IPS-20b (cell line): ENCODE measurements at regions not wholly inside any gene's neighbourhood (a gene's known extent, or its start where the extent isn't known, plus 50 kb on each side); places are given as distances from the start of the nearest gene placed in this dataset.

Experiments
- H3K27ac ChIP-seq: one replicate; pipeline ENCODE4 v1.5.1; 2013; ENCODE audit warnings: low read length
- H3K27me3 ChIP-seq: 2 replicates; pipeline ENCODE4 v1.6.1; 2013; ENCODE audit warnings: mild to moderate bottlenecking, low read length, inconsistent platforms; ENCODE audit not compliant: insufficient read depth
- H3K36me3 ChIP-seq: 2 replicates; pipeline ENCODE4 v1.6.1; 2013; ENCODE audit warnings: low read depth, mild to moderate bottlenecking, inconsistent platforms, low read length, moderate library complexity; ENCODE audit not compliant: insufficient read depth
- H3K4me1 ChIP-seq: 2 replicates; pipeline ENCODE4 v1.6.1; 2013; ENCODE audit warnings: mild to moderate bottlenecking, control low read depth, inconsistent platforms, low read length, moderate library complexity; ENCODE audit not compliant: insufficient read depth
- H3K4me3 ChIP-seq: 2 replicates; pipeline ENCODE4 v1.5.1; 2013; ENCODE audit warnings: mild to moderate bottlenecking, low read length, inconsistent platforms
- H3K9ac ChIP-seq: 2 replicates; pipeline ENCODE4 v1.6.1; 2013; ENCODE audit warnings: low read depth, mild to moderate bottlenecking, inconsistent platforms, low read length, moderate library complexity
- H3K9me3 ChIP-seq: 2 replicates; pipeline ENCODE4 v1.6.1; 2013; ENCODE audit warnings: mild to moderate bottlenecking, low read depth, low read length, inconsistent platforms; ENCODE audit not compliant: insufficient read depth

GRCh38 chr15:53395871-53396270, 363.6 kb downstream of the WDR72 start:
- H3K4me1 ChIP-seq = no peaks in the 10 kb centered on the region
- no peak overlapping the region for H3K9ac ChIP-seq
- H3K9me3 ChIP-seq = no peaks in the 10 kb centered on the region
- H3K4me3 ChIP-seq = no peak overlapping the region
- no peaks in the 10 kb centered on the region for H3K27me3 ChIP-seq
- H3K27ac ChIP-seq = no peak overlapping the region
- no peaks in the 10 kb centered on the region for H3K36me3 ChIP-seq

GRCh38 chr15:53390549-53390948, 368.9 kb downstream of the WDR72 start:
- H3K27me3 ChIP-seq = no peaks in the 10 kb centered on the region

DNA sequence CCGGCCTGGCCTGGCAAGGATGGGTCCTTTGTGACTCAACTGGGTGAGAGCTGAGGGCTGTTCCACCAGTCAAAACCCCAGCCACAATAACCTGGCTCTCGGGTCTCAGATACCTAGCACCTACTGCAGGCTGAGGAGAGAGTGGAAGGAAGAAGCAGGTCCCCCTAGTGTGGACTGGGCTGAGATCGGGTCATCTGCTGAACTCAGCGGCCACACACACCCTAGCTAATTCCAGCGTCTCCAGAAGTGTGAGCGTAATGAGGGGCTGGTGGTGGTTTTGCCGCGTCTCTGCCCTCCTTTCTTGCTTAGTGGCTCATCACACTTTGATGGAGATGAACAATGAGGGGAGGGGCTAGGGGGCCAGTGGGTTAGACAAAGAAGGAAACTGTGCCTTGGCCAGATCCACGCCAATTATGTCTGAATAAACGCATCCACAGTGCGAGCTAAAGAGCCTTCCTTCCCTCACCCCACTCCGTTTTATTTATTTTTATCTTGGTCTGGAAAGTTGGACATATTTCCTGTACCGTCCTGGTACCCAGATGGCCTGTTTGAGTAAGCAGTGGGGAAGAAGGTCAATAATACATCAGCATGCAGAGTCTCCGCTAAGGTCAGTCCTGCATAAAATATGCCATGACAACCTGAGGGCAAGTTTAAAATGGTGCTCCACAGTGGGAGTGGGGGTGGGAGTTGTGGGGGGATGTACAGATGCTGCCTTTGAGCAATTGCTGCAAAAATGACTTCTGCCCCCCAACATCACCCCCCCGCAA, 370.0 kb downstream of the WDR72 start:
- 0 out of 2 replicates have a peak, but pooled peaks cover 2% of the 10 kb centered on the region for H3K4me1 ChIP-seq
- no peaks in the 10 kb centered on the region for H3K9me3 ChIP-seq
- no peak overlapping the region for H3K27ac ChIP-seq
- no peaks in the 10 kb centered on the region for H3K27me3 ChIP-seq
- H3K9ac ChIP-seq = no peak overlapping the region
- H3K36me3 ChIP-seq = no peaks in the 10 kb centered on the region
- no peak overlapping the region for H3K4me3 ChIP-seq

More at GRCh38 chr15:53390549-53390948, 368.9 kb downstream of the WDR72 start:
- H3K36me3 ChIP-seq = no peaks in the 10 kb centered on the region
- H3K4me3 ChIP-seq = no peak overlapping the region
- no peak overlapping the region for H3K9ac ChIP-seq
- H3K9me3 ChIP-seq = no peaks in the 10 kb centered on the region
- H3K27ac ChIP-seq = no peak overlapping the region
- H3K4me1 ChIP-seq = 0 out of 2 replicates have a peak, but pooled peaks cover 2% of the 10 kb centered on the region

- Histone ChIP-seq H3K4me3 (no peak overlapping the region), H3K9me3 (no peaks in the 10 kb centered on the region), H3K36me3 (no peaks in the 10 kb centered on the region), H3K27ac (no peak overlapping the region), H3K4me1 (no peaks in the 10 kb centered on the region), H3K27me3 (no peaks in the 10 kb centered on the region), H3K9ac (no peak overlapping the region)
Measured at GRCh38 chr15:53384417-53384816, 375.0 kb downstream of the WDR72 start.

DNA sequence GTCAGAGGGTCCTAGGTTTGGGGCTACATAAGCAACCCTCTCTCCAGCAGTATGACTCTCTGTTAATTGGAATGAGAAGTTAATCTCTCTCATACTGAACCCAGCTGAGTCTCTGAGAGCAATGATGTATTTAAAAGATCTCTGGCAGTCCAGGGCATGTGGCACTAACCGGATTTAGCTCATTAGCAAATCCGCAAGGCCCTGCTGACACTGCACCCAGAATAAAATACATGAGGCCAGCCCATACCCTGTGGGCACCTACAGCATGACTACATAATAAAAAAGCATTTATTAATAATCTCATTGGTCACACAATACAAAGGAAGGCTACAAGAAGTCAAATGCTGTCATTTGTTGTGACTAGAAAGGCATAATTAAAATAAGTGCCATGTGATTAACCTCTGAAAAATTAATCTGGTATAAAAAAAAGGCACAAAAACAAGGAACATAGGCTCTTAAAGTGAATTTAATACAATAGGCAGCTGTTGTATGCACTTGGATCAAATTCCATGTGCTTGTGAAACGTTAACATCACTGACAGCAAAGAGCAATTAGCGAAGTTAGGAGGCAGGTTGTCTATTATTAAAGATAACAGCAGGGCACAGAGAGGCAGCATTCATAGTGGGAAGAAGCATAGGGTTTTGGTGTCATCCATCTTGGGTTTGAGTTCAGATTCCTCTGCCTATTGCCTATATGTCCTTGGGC, 381.2 kb downstream of the WDR72 start:
- H3K4me1 ChIP-seq = peaks cover 3% of the 10 kb centered on the region; the same call in 1 of the 2 replicates
- no peak overlapping the region for H3K27ac ChIP-seq
- H3K9ac ChIP-seq = no peak overlapping the region
- H3K27me3 ChIP-seq = no peaks in the 10 kb centered on the region
- H3K4me3 ChIP-seq = no peak overlapping the region
- no peaks in the 10 kb centered on the region for H3K9me3 ChIP-seq
- no peaks in the 10 kb centered on the region for H3K36me3 ChIP-seq

GRCh38 chr15:53367740-53368139, 391.7 kb downstream of the WDR72 start:
- H3K27ac ChIP-seq = no peak overlapping the region
- no peak overlapping the region for H3K9ac ChIP-seq
- H3K9me3 ChIP-seq = peaks cover 8% of the 10 kb centered on the region; the same call in 1 of the 2 replicates
- no peaks in the 10 kb centered on the region for H3K36me3 ChIP-seq
- H3K4me3 ChIP-seq = no peak overlapping the region
- H3K4me1 ChIP-seq = no peaks in the 10 kb centered on the region
- no peaks in the 10 kb centered on the region for H3K27me3 ChIP-seq

DNA sequence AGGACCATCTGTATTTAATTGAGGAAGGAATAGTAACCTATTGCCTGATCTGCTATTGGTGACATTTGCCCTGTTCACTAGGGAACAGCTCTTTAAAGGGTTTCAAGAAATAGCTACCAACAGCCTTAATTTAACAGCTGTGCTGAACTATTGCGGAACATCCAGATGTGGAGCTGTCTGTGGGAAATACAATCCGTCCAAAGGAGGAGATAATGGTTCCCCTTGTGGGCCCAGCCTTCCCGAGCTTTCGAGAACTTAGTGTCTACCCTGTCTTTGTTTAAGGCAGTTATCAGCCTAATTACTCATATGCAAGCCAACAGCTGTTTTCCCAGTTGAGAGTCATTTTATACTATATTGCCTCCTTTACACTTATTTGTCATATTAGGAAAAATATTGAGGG, 398.6 kb downstream of the WDR72 start:
- no peak overlapping the region for H3K9ac ChIP-seq
- no peaks in the 10 kb centered on the region for H3K9me3 ChIP-seq
- no peak overlapping the region for H3K27ac ChIP-seq
- no peak overlapping the region for H3K4me3 ChIP-seq
- no peaks in the 10 kb centered on the region for H3K36me3 ChIP-seq
- H3K4me1 ChIP-seq = no peaks in the 10 kb centered on the region
- H3K27me3 ChIP-seq = no peaks in the 10 kb centered on the region

DNA sequence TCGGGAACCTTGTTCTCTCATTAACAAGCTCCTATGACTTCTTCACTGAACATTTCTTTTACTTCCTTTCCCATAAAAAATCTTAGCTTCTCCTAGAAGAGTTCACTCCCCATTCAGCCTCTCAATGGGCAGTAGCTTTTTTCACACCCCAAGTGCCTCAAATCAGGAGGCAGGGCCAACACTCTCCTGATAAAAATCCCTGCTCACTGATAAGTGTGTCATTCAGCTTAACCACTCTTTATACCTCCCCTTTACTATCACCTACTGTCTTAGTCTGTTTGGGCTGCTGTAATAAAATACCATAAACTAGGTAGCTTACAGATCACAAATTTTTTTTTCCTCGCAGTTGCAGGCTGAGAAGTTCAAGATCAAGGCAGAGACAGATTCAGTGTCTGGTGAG, 400.4 kb downstream of the WDR72 start:
- no peaks in the 10 kb centered on the region for H3K27me3 ChIP-seq
- no peak overlapping the region for H3K4me3 ChIP-seq
- no peaks in the 10 kb centered on the region for H3K9me3 ChIP-seq
- H3K27ac ChIP-seq = no peak overlapping the region
- no peaks in the 10 kb centered on the region for H3K36me3 ChIP-seq
- H3K9ac ChIP-seq = no peak overlapping the region
- H3K4me1 ChIP-seq = no peaks in the 10 kb centered on the region

DNA sequence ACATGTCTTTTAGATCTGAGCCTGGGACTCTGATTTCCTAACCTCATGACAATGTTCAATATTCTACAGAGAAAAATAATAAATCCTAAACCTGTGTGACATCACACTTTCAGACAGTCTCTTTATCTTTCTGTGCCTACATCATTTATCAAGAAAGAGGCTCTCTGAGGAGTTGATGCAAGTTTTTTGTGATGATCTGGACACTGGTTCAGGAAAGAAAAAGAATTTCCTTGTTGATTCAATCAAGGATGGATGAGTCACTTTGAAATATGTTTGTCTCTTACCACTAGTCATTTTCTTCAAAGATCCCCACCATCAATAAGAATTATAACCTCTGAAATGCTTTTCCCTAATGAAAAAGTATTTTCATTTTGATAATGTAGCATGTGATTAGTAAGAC, 404.6 kb downstream of the WDR72 start:
- Histone ChIP-seq H3K36me3 (no peaks in the 10 kb centered on the region), H3K9ac (no peak overlapping the region), H3K27me3 (no peaks in the 10 kb centered on the region), H3K27ac (no peak overlapping the region), H3K9me3 (no peaks in the 10 kb centered on the region), H3K4me1 (no peaks in the 10 kb centered on the region), H3K4me3 (no peak overlapping the region)

GRCh38 chr15:53351373-53351772, 408.1 kb downstream of the WDR72 start:
- Histone ChIP-seq H3K36me3 (no peaks in the 10 kb centered on the region), H3K4me1 (no peaks in the 10 kb centered on the region), H3K9me3 (no peaks in the 10 kb centered on the region), H3K9ac (no peak overlapping the region), H3K27ac (no peak overlapping the region), H3K4me3 (no peak overlapping the region), H3K27me3 (no peaks in the 10 kb centered on the region)

DNA sequence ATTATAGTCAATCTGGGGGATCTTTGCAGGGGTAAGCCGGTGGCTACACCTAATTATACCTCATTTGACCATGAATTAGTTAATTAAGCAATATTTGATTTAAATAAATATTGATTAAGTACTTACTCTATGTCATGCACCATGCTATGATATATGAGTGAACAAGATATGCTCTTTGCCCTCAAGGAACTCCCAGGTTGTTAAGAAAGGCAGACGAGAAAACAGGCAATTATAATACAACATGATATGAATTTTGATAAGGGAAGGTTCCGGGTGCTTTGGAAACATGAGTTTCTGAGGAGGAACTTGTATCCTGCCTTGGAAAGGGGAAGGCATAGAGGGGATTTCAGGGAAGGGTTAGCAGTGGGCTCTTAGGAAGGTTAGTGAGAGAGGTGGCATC, 412.9 kb downstream of the WDR72 start:
- Histone ChIP-seq H3K9ac (no peak overlapping the region), H3K4me3 (no peak overlapping the region), H3K36me3 (no peaks in the 10 kb centered on the region), H3K27me3 (no peaks in the 10 kb centered on the region), H3K27ac (no peak overlapping the region), H3K4me1 (no peaks in the 10 kb centered on the region; the same call in 1 of the 2 replicates), H3K9me3 (no peaks in the 10 kb centered on the region)
